K562 (cell line): ENCODE measurements at regions not wholly inside any gene's neighbourhood (a gene's known extent, or its start where the extent isn't known, plus 50 kb on each side); places are given as distances from the start of the nearest gene placed in this dataset.

Source experiments
- ATAC-seq: fragments of 200-7000 bp; cut with Tn5 transposase; 3 replicates; pipeline ENCODE4 v1.9.1; 2020; ENCODE audit warnings: moderate library complexity
- BruUV-seq: library from RNA; stranded (reverse); fragments of 400-500 nt; replicated peaks from 2 replicates; lab custom pipeline; 2021; lab: Mats Ljungman, UMichigan
- CTCF ChIA-PET: fragments of 300-600 bp; formaldehyde crosslinking; extraction: SDS; loops from one replicate; lab custom pipeline; 2021; ENCODE audit warnings: low intra/inter-chr PET ratio; lab: Yijun Ruan, JAX
- POLR2A ChIA-PET: fragments of 300-600, 350-650 bp; sonication (Branson Sonifier 250); formaldehyde crosslinking; extraction: SDS; loops from one replicate; lab custom pipeline; 2021; ENCODE audit warnings: antibody characterized with exemption, inconsistent platforms; lab: Yijun Ruan, JAX
- DNase-seq, 4 experiments: peaks; one replicate each; pipeline versions ENCODE4 v3.0.0 to v3.0.0-alpha.2; 2011 to 2018; ENCODE audit warnings: low spot score in 3 of 4, mixed read lengths in 3 of 4; ENCODE audit errors: extremely low read depth in 1 of 4
- FAIRE-seq: peaks from 2 replicates; lab custom pipeline; 2011; peaks lifted over from hg19 to GRCh38; lab: Jason Lieb, UNC
- H2AFZ ChIP-seq: 2 replicates; pipeline ENCODE4 v1.6.0; 2011; ENCODE audit warnings: low read depth, low read length, control low read depth, inconsistent platforms
- H3K27ac ChIP-seq: fragments of 200-600 bp; 3 replicates; pipeline ENCODE4 v1.8.0; 2011; ENCODE audit warnings: low read depth, mild to moderate bottlenecking, control low read depth, inconsistent platforms, low read length, moderate library complexity, mixed read lengths; ENCODE audit errors: extremely low read depth
- H3K27me3 ChIP-seq, 2 experiments: fragments of 300-600 bp in 1 of 2; 2 replicates in 1 of 2; 3 replicates in 1 of 2; pipeline versions ENCODE4 v1.6.0 to v1.8.0; 2011; ENCODE audit warnings: inconsistent platforms in 2 of 2, low read length in 2 of 2, mild to moderate bottlenecking in 1 of 2, mixed read lengths in 1 of 2, moderate library complexity in 1 of 2; ENCODE audit not compliant: control insufficient read depth in 2 of 2, insufficient read depth in 2 of 2
- H3K36me3 ChIP-seq: fragments of 300-600 bp; 3 replicates; pipeline ENCODE4 v1.8.0; 2011; ENCODE audit warnings: mild to moderate bottlenecking, low read length, inconsistent platforms; ENCODE audit not compliant: control insufficient read depth, insufficient read depth
- H3K4me1 ChIP-seq, 2 experiments: fragments of 200-600 bp in 1 of 2; replicated peaks in 1 of 2; 2 replicates in 1 of 2; 3 replicates in 1 of 2; pipeline versions ENCODE4 v1.5.1 to v1.8.0; 2011; ENCODE audit warnings: inconsistent platforms in 2 of 2, low read length in 2 of 2, mild to moderate bottlenecking in 1 of 2, mixed read lengths in 1 of 2, moderate library complexity in 1 of 2; ENCODE audit not compliant: control insufficient read depth in 2 of 2, insufficient read depth in 2 of 2
- H3K4me2 ChIP-seq: 2 replicates; pipeline ENCODE4 v1.6.1; 2011; ENCODE audit warnings: low read length, control low read depth, inconsistent platforms, mixed read lengths; ENCODE audit not compliant: insufficient read depth
- H3K4me3 ChIP-seq: fragments of 200-600 bp; sonication (generic), shearing (Covaris generic); 2 replicates; pipeline ENCODE4 v1.5.1; 2016; ENCODE audit warnings: control low read depth, inconsistent platforms
- H3K79me2 ChIP-seq: fragments of 200-600 bp; 3 replicates; pipeline ENCODE4 v1.8.0; 2011; ENCODE audit warnings: low read length, inconsistent platforms; ENCODE audit not compliant: control insufficient read depth, insufficient read depth
- H3K9ac ChIP-seq, 2 experiments: 2 replicates each; pipeline versions ENCODE4 v1.6.0 to v1.6.1; 2011; ENCODE audit warnings: low read depth in 2 of 2, low read length in 2 of 2, control low read depth in 1 of 2, inconsistent platforms in 1 of 2, mild to moderate bottlenecking in 1 of 2, mixed read lengths in 1 of 2; ENCODE audit not compliant: insufficient read depth in 1 of 2
- H3K9me1 ChIP-seq: one replicate; pipeline ENCODE4 v1.6.0; 2011; ENCODE audit warnings: inconsistent platforms, mild to moderate bottlenecking, low read length, moderate library complexity; ENCODE audit not compliant: control insufficient read depth, insufficient read depth
- H3K9me3 ChIP-seq: replicated peaks from 2 replicates; pipeline ENCODE4 v1.5.1; 2011; ENCODE audit warnings: low read depth, low read length, inconsistent platforms; ENCODE audit not compliant: control insufficient read depth, insufficient read depth
- H4K20me1 ChIP-seq: replicated peaks from 2 replicates; pipeline ENCODE4 v1.6.1; 2011; ENCODE audit warnings: low read length, inconsistent platforms, mixed read lengths; ENCODE audit not compliant: control insufficient read depth, insufficient read depth
- FUS ChIP-seq: fragments of 200-400 bp; formaldehyde crosslinking; optimal IDR thresholded peaks from 2 replicates; pipeline ENCODE3; 2017; ENCODE audit warnings: low read depth, low read length
- RBM14 ChIP-seq: fragments of 200-400 bp; formaldehyde crosslinking; IDR thresholded peaks from 2 replicates; pipeline ENCODE4 v1.6.1; 2018; ENCODE audit warnings: low read depth, mild to moderate bottlenecking, low read length, moderate library complexity, borderline replicate concordance; ENCODE audit not compliant: insufficient read depth
- SPI1 ChIP-seq: IDR thresholded peaks from 2 replicates; pipeline ENCODE4 v1.6.1; 2011; ENCODE audit warnings: low read depth, low read length, control low read depth, borderline replicate concordance
- SUPT5H ChIP-seq: fragments of 450-650 bp; IDR thresholded peaks from 2 replicates; pipeline ENCODE4 v1.6.1; 2016
- U2AF2 ChIP-seq: fragments of 200-400 bp; formaldehyde crosslinking; optimal IDR thresholded peaks from 2 replicates; pipeline ENCODE3; 2017; ENCODE audit warnings: low read depth, mild to moderate bottlenecking, low read length
- ZC3H4 ChIP-seq: sonication (generic); formaldehyde crosslinking; IDR thresholded peaks from 2 replicates; pipeline ENCODE4 v1.9.0; 2021; ENCODE audit warnings: missing genetic modification reagents, borderline replicate concordance
- ZNF282 ChIP-seq: sonication (generic); formaldehyde crosslinking; IDR thresholded peaks from 2 replicates; pipeline ENCODE4 v1.8.1; 2023; ENCODE audit warnings: missing genetic modification reagents
- WGBS: fragments of 100-300 bp; shearing (Covaris generic); methylation state at CpG from one replicate; pipeline ENCODE4 v1.1.6; 2016; ENCODE audit warnings: low coverage, mixed read lengths; ENCODE audit not compliant: insufficient coverage; ENCODE audit errors: missing lambda C conversion rate; 5-methylcytosine and 5-hydroxymethylcytosine counted together
- in situ Hi-C: fragments of 300-500 bp; cut with MboI; formaldehyde crosslinking; loops from 4 replicates; pipeline ENCODE4 v1.15.0; 2018; ENCODE audit warnings: inconsistent platforms, mixed read lengths
- intact Hi-C: fragments of 100-400 bp; cut with micrococcal nuclease; formaldehyde crosslinking; loops from 2 replicates; pipeline ENCODE4 v1.14.2; 2022
- TF ChIP-seq, protein P1 (sequence below): sonication (generic); formaldehyde crosslinking; IDR thresholded peaks from 2 replicates; pipeline ENCODE4 v1.8.1; 2022; ENCODE audit warnings: missing genetic modification reagents

DNA sequence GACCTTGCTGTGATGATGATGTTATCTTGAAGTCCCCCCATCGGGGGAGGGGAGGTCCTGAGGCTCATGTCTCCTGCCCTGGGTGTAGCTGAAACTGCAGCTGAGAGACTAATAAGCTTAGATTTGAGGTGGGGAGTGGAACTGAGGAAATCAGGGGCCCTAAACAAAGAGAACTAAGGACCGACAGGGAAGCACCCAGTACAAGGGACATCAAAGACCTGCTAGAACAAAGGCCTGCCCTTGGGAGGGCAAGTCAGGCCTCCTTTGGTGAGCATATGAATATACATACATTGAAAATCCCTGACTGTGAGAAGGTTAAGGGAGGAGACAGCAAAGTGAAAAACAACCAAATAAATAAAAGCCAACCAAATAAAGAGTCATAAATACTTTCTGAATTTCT is 1132.5 kb upstream of the CELF4 start:
- no peak overlapping the region for H3K4me3 ChIP-seq
- no peak overlapping the region for H3K4me2 ChIP-seq
- FAIRE-seq: no peak
- H3K27ac ChIP-seq: no peak overlapping the region
- BruUV-seq: no TSS peak
- H3K9me3 ChIP-seq: no peaks in the 10 kb centered on the region
- H2AFZ ChIP-seq: no peak overlapping the region
- intact Hi-C loops: no loop called here
- no peak for ATAC-seq
- POLR2A ChIA-PET: no interaction called here
- WGBS: 0% methylated on average over 2 of the region's 2 CpGs
- H3K79me2 ChIP-seq: no peaks in the 10 kb centered on the region
- H3K9me1 ChIP-seq: no peaks in the 10 kb centered on the region
- TF ChIP-seq SPI1 (no peak), SUPT5H (no peak)
- TF ChIP-seq, protein P1, sequence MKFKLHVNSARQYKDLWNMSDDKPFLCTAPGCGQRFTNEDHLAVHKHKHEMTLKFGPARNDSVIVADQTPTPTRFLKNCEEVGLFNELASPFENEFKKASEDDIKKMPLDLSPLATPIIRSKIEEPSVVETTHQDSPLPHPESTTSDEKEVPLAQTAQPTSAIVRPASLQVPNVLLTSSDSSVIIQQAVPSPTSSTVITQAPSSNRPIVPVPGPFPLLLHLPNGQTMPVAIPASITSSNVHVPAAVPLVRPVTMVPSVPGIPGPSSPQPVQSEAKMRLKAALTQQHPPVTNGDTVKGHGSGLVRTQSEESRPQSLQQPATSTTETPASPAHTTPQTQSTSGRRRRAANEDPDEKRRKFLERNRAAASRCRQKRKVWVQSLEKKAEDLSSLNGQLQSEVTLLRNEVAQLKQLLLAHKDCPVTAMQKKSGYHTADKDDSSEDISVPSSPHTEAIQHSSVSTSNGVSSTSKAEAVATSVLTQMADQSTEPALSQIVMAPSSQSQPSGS (CRISPR knock-in tag): no peak
- TF ChIP-seq, all 486 proteins: peak for 0
- Histone ChIP-seq H3K4me1 (no peaks in the 10 kb centered on the region), H3K27me3 (no peaks in the 10 kb centered on the region), H3K9ac (no peak overlapping the region), H4K20me1 (no peaks in the 10 kb centered on the region), H3K36me3 (no peaks in the 10 kb centered on the region)
- in situ Hi-C loops: no loop called here
- CTCF ChIA-PET: no interaction called here
- DNase-seq: no peak

DNA sequence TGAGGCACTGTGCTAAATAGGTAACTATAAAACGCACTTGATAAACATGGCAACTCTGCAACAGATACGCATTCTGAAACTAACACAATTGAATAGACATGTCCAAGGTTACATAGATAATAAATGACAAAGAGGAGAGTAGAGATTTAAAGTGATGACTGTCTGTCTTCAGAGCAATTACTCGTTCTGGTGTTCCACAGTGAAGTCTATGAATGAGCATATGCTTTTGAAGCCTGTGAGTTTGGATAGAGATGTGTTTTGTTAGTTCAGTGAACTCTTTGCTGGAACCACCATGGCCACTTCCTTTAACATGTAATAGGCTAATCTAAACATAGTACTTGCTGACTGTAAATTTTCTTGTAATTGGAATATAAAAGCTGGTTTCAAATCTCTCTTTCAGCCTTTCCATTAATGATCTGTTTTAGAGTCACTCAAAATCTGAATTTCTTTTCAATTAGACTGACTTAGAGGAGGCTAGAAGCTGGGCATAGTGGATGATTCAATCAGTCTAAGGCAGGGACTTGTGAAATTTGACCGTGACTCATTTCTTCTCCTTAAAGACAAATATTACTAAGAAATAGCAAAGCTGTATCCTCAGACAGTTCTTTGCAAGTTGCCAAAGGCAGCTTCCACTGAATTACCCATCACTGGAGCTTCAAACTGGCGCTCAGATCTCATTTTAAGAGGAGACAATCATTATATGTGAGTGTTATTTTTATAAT is 1130.1 kb upstream of the CELF4 start:
- DNase-seq: no peak
- H3K4me2 ChIP-seq: no peak overlapping the region
- no peak overlapping the region for H2AFZ ChIP-seq
- H4K20me1 ChIP-seq: no peaks in the 10 kb centered on the region
- no peak overlapping the region for H3K9ac ChIP-seq
- under 1% methylated on average over 5 of the region's 5 CpGs for WGBS
- no peak overlapping the region for H3K27ac ChIP-seq
- ATAC-seq: no peak
- no peaks in the 10 kb centered on the region for H3K9me1 ChIP-seq
- no peaks in the 10 kb centered on the region for H3K9me3 ChIP-seq
- no peak overlapping the region for H3K4me3 ChIP-seq
- BruUV-seq: no TSS peak
- intact Hi-C loops: no loop called here
- in situ Hi-C loops: no loop called here
- ChIA-PET CTCF (no interaction called here), POLR2A (no interaction called here)
- no peaks in the 10 kb centered on the region for H3K79me2 ChIP-seq
- no peak for FAIRE-seq
- TF ChIP-seq ZC3H4 (CRISPR knock-in tag) (no peak), U2AF2 (no peak), FUS (no peak), RBM14 (no peak), ZNF282 (CRISPR knock-in tag) (no peak)
- H3K4me1 ChIP-seq: no peaks in the 10 kb centered on the region
- H3K36me3 ChIP-seq: no peaks in the 10 kb centered on the region
- no peaks in the 10 kb centered on the region for H3K27me3 ChIP-seq
